ENCODE measurements at regions not wholly inside any gene's neighbourhood (a gene's known extent, or its start where the extent isn't known, plus 50 kb on each side); places are given as distances from the start of the nearest gene placed in this dataset.
A peak's percentile ranks its signal among the peaks of the same experiment; 100 is the strongest.

DNA sequence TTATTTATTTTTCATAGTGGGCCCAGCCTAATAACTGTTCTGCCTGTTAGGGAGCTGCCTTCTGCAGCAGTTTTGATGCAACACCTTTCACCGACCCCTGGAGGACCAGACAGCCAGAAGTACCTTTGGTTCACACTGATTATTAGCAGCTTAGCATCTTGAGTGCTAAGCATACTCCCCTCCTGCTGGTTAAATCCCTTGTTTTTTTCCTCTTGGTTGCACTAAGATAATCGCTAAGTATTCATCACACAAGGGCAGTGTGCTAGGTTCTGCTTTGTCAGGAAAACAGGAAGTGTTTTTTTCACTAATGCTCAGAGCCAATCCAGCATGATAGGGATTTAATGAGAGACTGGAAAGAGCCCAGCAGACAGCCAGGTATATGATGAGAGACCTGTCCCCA, 437.0 kb downstream of the FUT8 start:
- Histone ChIP-seq H3K36me3 (ENCODE audit: insufficient read depth, low read length, poor library complexity, severe bottlenecking) (no peaks in the 10 kb centered on the region), H3K27me3 (replicated peaks; ENCODE audit: insufficient read depth, low read depth, low read length, poor library complexity) (no peaks in the 10 kb centered on the region), H3K4me1 (ENCODE audit: insufficient read depth, low read length, poor library complexity, severe bottlenecking) (no peaks in the 10 kb centered on the region), H3K4me3 (ENCODE audit: low read depth, low read length, poor library complexity, severe bottlenecking) (no peak overlapping the region), H3K27ac (ENCODE audit: low read depth, low read length, poor library complexity, severe bottlenecking) (no peak overlapping the region), H3K9me3 (ENCODE audit: low read depth, low read length, poor library complexity, severe bottlenecking) (no peaks in the 10 kb centered on the region)
- CTCF ChIA-PET: no interaction called here
- BruUV-seq (replicated peaks): no TSS peak
- POLR2A ChIA-PET (ENCODE audit: low non-redundant PET): no interaction called here
- DNase-seq (ENCODE audit: low spot score): peak; percentile 19
- no peak for TF ChIP-seq EZH2 (IDR thresholded peaks at IDR 0.05; ENCODE audit: borderline replicate concordance, low read depth, low read length, poor library complexity, severe bottlenecking)
- TF ChIP-seq, protein P1, sequence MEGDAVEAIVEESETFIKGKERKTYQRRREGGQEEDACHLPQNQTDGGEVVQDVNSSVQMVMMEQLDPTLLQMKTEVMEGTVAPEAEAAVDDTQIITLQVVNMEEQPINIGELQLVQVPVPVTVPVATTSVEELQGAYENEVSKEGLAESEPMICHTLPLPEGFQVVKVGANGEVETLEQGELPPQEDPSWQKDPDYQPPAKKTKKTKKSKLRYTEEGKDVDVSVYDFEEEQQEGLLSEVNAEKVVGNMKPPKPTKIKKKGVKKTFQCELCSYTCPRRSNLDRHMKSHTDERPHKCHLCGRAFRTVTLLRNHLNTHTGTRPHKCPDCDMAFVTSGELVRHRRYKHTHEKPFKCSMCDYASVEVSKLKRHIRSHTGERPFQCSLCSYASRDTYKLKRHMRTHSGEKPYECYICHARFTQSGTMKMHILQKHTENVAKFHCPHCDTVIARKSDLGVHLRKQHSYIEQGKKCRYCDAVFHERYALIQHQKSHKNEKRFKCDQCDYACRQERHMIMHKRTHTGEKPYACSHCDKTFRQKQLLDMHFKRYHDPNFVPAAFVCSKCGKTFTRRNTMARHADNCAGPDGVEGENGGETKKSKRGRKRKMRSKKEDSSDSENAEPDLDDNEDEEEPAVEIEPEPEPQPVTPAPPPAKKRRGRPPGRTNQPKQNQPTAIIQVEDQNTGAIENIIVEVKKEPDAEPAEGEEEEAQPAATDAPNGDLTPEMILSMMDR (conservative IDR thresholded peaks at IDR 0.05; ENCODE audit: low read depth, low read length): no peak
- intact Hi-C loops (cut with micrococcal nuclease; ENCODE audit: unreplicated experiment): no loop called here

DNA sequence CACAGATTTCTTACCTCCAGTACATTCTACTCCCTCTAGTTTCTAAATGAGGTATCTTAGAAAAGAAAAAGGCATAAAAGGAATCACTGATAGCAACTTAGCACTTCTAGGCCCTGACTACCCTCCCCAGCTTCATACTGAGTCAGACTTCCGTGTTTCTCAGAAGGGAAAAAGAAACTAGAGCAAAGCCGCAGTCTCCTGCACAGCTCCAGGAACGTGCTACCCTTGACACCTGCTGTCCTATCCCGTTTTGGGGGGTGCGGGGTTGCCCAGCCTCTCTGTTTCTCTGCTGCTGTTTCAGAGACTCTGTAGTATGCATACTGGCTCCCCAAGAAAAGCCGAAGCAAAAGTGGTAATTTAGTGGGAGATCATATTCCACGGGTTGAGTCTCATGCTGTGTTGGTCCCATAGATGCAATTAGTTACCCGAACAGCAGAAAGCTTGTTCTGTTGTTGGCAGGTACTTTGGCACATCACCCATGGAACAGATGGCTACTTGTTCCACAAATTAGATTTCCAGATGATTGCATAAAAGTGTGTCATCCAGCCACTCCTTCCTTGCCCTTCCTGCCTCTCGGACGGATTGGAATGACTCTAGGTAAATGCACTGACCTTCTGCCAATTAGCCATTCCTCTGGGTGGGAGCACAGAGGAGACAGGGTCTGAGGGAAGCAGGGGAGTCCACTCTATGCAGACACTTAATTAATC, 438.1 kb downstream of the FUT8 start:
- no TSS peak for BruUV-seq (replicated peaks)
- Histone ChIP-seq H3K9me3 (ENCODE audit: low read depth, low read length, poor library complexity, severe bottlenecking) (no peaks in the 10 kb centered on the region), H3K4me3 (ENCODE audit: low read depth, low read length, poor library complexity, severe bottlenecking) (no peak overlapping the region), H3K27ac (ENCODE audit: low read depth, low read length, poor library complexity, severe bottlenecking) (no peak overlapping the region), H3K27me3 (replicated peaks; ENCODE audit: insufficient read depth, low read depth, low read length, poor library complexity) (no peaks in the 10 kb centered on the region), H3K4me1 (ENCODE audit: insufficient read depth, low read length, poor library complexity, severe bottlenecking) (no peaks in the 10 kb centered on the region), H3K36me3 (ENCODE audit: insufficient read depth, low read length, poor library complexity, severe bottlenecking) (no peaks in the 10 kb centered on the region)
- intact Hi-C loops (cut with micrococcal nuclease; ENCODE audit: unreplicated experiment): no loop called here
- no peak for TF ChIP-seq EZH2 (IDR thresholded peaks at IDR 0.05; ENCODE audit: borderline replicate concordance, low read depth, low read length, poor library complexity, severe bottlenecking)
- TF ChIP-seq, protein P1 (conservative IDR thresholded peaks at IDR 0.05; ENCODE audit: low read depth, low read length): no peak
- ChIA-PET POLR2A (ENCODE audit: low non-redundant PET) (no interaction called here), CTCF (no interaction called here)
- DNase-seq (ENCODE audit: low spot score): no peak

DNA sequence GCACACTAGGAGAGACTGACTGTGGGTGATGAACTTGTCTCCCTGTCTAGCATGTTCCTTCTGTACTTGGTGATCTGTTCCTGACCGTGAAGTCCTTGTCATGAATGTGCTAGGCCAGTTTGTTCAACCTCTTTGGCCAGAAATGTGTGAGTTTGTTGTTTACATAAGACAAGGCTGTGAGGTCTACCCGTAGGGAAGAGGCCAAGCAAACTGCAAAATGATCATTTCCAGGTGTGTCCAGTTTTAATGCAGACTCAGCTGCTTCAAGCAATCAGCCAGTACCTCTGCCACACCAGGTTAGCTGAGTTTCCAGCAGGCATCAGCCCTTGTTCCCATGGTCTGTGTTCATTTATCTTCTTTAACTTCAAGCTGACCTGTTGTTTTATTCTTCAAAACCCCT, 440.2 kb downstream of the FUT8 start:
- Histone ChIP-seq H3K9me3 (ENCODE audit: low read depth, low read length, poor library complexity, severe bottlenecking) (no peaks in the 10 kb centered on the region), H3K27ac (ENCODE audit: low read depth, low read length, poor library complexity, severe bottlenecking) (no peak overlapping the region), H3K27me3 (replicated peaks; ENCODE audit: insufficient read depth, low read depth, low read length, poor library complexity) (no peaks in the 10 kb centered on the region), H3K4me3 (ENCODE audit: low read depth, low read length, poor library complexity, severe bottlenecking) (no peak overlapping the region), H3K36me3 (ENCODE audit: insufficient read depth, low read length, poor library complexity, severe bottlenecking) (no peaks in the 10 kb centered on the region), H3K4me1 (ENCODE audit: insufficient read depth, low read length, poor library complexity, severe bottlenecking) (no peaks in the 10 kb centered on the region)
- intact Hi-C loops (cut with micrococcal nuclease; ENCODE audit: unreplicated experiment): no loop called here
- BruUV-seq (replicated peaks): no TSS peak
- ChIA-PET POLR2A (ENCODE audit: low non-redundant PET) (no interaction called here), CTCF (no interaction called here)
- TF ChIP-seq, protein P1 (conservative IDR thresholded peaks at IDR 0.05; ENCODE audit: low read depth, low read length): no peak
- no peak for TF ChIP-seq EZH2 (IDR thresholded peaks at IDR 0.05; ENCODE audit: borderline replicate concordance, low read depth, low read length, poor library complexity, severe bottlenecking)
- no peak for DNase-seq (ENCODE audit: low spot score)
